B cell (primary cell): ENCODE measurements at regions not wholly inside any gene's neighbourhood (a gene's known extent, or its start where the extent isn't known, plus 50 kb on each side); places are given as distances from the start of the nearest gene placed in this dataset.
A peak's percentile ranks its signal among the peaks of the same experiment; 100 is the strongest.

Source experiments
- ATAC-seq: fragments of 200-7000 bp; cut with Tn5 transposase; one replicate; pipeline ENCODE4 v1.10.0; 2021; ENCODE audit warnings: low read depth, mild to moderate bottlenecking, moderate number of reproducible peaks, moderate library complexity
- CTCF ChIA-PET: fragments of 350-600 bp; sonication (Branson Sonifier 250); formaldehyde crosslinking; loops from one replicate; lab custom pipeline; 2021; ENCODE audit warnings: antibody characterized with exemption, inconsistent platforms; lab: Charles Lee
- POLR2A ChIA-PET: fragments of 350-600 bp; sonication (Branson Sonifier 250); formaldehyde crosslinking; loops from one replicate; lab custom pipeline; 2021; ENCODE audit warnings: antibody characterized with exemption; lab: Charles Lee
- DNase-seq: peaks from one replicate; pipeline ENCODE4 v3.0.0; 2013
- H2AFZ ChIP-seq: 2 replicates; pipeline ENCODE4 v1.6.1; 2012; ENCODE audit warnings: mild to moderate bottlenecking, low read depth, low read length; ENCODE audit not compliant: insufficient read depth, poor library complexity, severe bottlenecking
- H3K27ac ChIP-seq, 2 donors: 1 replicate in 1 of 2; 2 replicates in 1 of 2; pipeline ENCODE4 v1.5.1; 2012 to 2013; ENCODE audit warnings: low read length in 2 of 2, mild to moderate bottlenecking in 2 of 2, moderate library complexity in 1 of 2
- H3K27me3 ChIP-seq, 4 experiments: fragments of 200-600 bp in 1 of 4; sonication (generic) in 1 of 4; replicated peaks in 1 of 4; 1 replicate in 2 of 4; 2 replicates in 2 of 4; pipeline versions ENCODE4 v1.6.1 to v1.7.0; 2013 to 2016; ENCODE audit warnings: low read length in 3 of 4, mild to moderate bottlenecking in 2 of 4, mixed read lengths in 1 of 4, moderate library complexity in 1 of 4; ENCODE audit not compliant: insufficient read depth in 4 of 4, control insufficient read depth in 3 of 4; ENCODE audit errors: control extremely low read depth in 1 of 4
- H3K36me3 ChIP-seq, 2 experiments: replicated peaks in 1 of 2; 1 replicate in 1 of 2; 2 replicates in 1 of 2; pipeline versions ENCODE4 v1.6.1 to v1.7.1; 2013; ENCODE audit warnings: low read length in 1 of 2; ENCODE audit not compliant: insufficient read depth in 2 of 2, control insufficient read depth in 1 of 2; ENCODE audit errors: control extremely low read depth in 1 of 2, extremely low read depth in 1 of 2
- H3K4me1 ChIP-seq, 2 donors: fragments of 200-600 bp in 1 of 2; sonication (generic) in 1 of 2; 1 replicate in 1 of 2; 2 replicates in 1 of 2; pipeline versions ENCODE4 v1.5.1 to v1.6.1; 2013 to 2017; ENCODE audit warnings: low read length in 2 of 2; ENCODE audit not compliant: control insufficient read depth in 2 of 2, insufficient read depth in 2 of 2
- H3K4me2 ChIP-seq: replicated peaks from 2 replicates; pipeline ENCODE3; 2012; ENCODE audit warnings: mild to moderate bottlenecking, low read depth, low read length; ENCODE audit not compliant: poor library complexity, severe bottlenecking
- H3K4me3 ChIP-seq, 5 experiments: fragments of 200-600 bp in 1 of 5; sonication (generic) in 1 of 5; 1 replicate in 3 of 5; 2 replicates in 2 of 5; pipeline versions ENCODE4 v1.5.1 to v1.7.0; 2011 to 2016; ENCODE audit warnings: low read length in 4 of 5, mild to moderate bottlenecking in 4 of 5, low read depth in 2 of 5, control low read depth in 1 of 5, moderate library complexity in 1 of 5; ENCODE audit not compliant: insufficient read depth in 1 of 5; ENCODE audit errors: control extremely low read depth in 1 of 5, extremely low read depth in 1 of 5
- H3K79me2 ChIP-seq: fragments of 200-600 bp; sonication (generic); one replicate; pipeline ENCODE4 v1.6.0; 2016; ENCODE audit warnings: low read length; ENCODE audit not compliant: control insufficient read depth, insufficient read depth
- H3K9ac ChIP-seq: fragments of 200-600 bp; sonication (generic); 2 replicates; pipeline ENCODE4 v1.6.1; 2017; ENCODE audit warnings: mild to moderate bottlenecking, low read length, moderate library complexity
- H3K9me3 ChIP-seq, 3 donors: one replicate each; pipeline versions ENCODE4 v1.6.1 to v1.7.1; 2013; ENCODE audit warnings: low read length in 2 of 3; ENCODE audit not compliant: control insufficient read depth in 2 of 3, insufficient read depth in 1 of 3; ENCODE audit errors: control extremely low read depth in 1 of 3
- H4K20me1 ChIP-seq: 2 replicates; pipeline ENCODE4 v1.6.0; 2012; ENCODE audit warnings: mild to moderate bottlenecking, low read length; ENCODE audit not compliant: insufficient read depth, control insufficient read depth, poor library complexity, severe bottlenecking
- H3K27ac Mint-ChIP-seq: one replicate; pipeline ENCODE4 v1.8.0; 2021; ENCODE audit warnings: mixed read lengths
- H3K27me3 Mint-ChIP-seq: one replicate; pipeline ENCODE4 v1.8.0; 2021; ENCODE audit warnings: mixed read lengths
- H3K4me1 Mint-ChIP-seq: one replicate; pipeline ENCODE4 v1.8.0; 2021; ENCODE audit warnings: mixed read lengths
- H3K4me3 Mint-ChIP-seq: one replicate; pipeline ENCODE4 v1.8.0; 2021; ENCODE audit warnings: mixed read lengths
- H3K9me3 Mint-ChIP-seq: one replicate; pipeline ENCODE4 v1.8.0; 2022; ENCODE audit warnings: mixed read lengths; ENCODE audit not compliant: insufficient read depth
- EZH2 ChIP-seq: IDR thresholded peaks from 2 replicates; pipeline ENCODE4 v1.6.1; 2012; ENCODE audit warnings: borderline replicate concordance, low read depth, mild to moderate bottlenecking, moderate library complexity, low read length; ENCODE audit not compliant: insufficient read depth, poor library complexity, severe bottlenecking
- WGBS: methylation state at CpG from one replicate; pipeline ENCODE4 v1.1.5; 2013; ENCODE audit warnings: missing lambda C conversion rate; ENCODE audit not compliant: insufficient coverage; 5-methylcytosine and 5-hydroxymethylcytosine counted together
- intact Hi-C: fragments of 100-400 bp; cut with micrococcal nuclease; formaldehyde crosslinking; loops from one replicate; pipeline ENCODE4 v1.10.0; 2022
- TF ChIP-seq, protein P1 (sequence below): fragments of 200-600 bp; IDR thresholded peaks from one replicate; pipeline ENCODE4 v1.8.0; 2022; ENCODE audit warnings: antibody characterized with exemption, mild to moderate bottlenecking

DNA sequence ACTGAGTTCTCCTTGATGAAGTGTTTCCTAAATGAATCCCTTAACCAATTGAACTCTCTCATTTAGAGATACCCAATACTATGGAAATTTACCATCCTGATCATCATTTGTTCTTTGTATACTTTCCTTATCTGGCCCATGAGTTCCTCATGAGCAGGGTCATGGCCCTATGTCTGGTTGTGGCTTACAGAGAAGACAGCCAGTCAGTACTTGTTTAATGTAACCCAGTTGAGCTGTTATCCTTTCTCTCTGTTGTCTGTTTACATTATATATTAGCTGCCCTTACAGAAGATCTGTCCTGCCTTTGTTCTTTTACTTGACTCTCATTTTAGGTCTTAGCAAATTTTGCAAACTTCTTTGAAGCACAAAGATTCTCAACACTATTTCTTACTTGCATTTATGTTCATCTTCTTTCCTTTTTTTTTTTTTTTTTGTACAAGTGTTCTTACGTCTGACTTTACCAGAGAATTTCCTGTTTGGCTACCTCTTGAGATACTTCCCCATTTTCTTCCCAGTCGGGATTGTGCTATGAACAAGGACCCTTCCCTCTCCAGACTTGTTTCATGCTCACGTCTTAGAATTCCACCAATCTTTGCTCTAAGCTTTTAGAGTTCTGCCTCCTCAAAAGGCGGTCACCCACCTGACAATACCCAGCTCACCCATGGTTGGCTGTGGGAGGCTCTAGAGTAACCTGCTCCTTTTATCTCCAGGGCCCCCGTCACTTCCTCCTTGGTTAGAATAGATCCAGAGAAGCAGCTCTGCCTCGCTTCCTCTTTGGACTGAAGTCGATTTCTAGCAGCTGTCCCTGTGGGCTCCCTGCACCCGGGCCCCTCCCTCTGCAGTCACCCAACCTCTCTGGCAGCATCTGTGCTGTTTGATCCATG, 53.6 kb upstream of the RUNX1 start:
- WGBS: under 1% methylated on average over 7 of the region's 8 CpGs
- DNase-seq (peak; percentile 78), ATAC-seq (peak; percentile 98)
- Mint-ChIP-seq H3K27ac (no peak overlapping the region), H3K4me1 (no peaks in the 10 kb centered on the region), H3K27me3 (peaks cover 3% of the 10 kb centered on the region), H3K4me3 (no peak overlapping the region), H3K9me3 (no peaks in the 10 kb centered on the region)
- Histone ChIP-seq H3K27ac (peak overlapping the region in 1 of 2 donors; percentile 27), H3K4me2 (peak overlapping the region; percentile 47), H2AFZ (peak overlapping the region; percentile 10), H4K20me1 (no peaks in the 10 kb centered on the region), H3K36me3 (no peaks in the 10 kb centered on the region), H3K4me1 (peaks cover 14 to 19% of the 10 kb centered on the region in 2 donors), H3K27me3 (no peaks in the 10 kb centered on the region), H3K9me3 (no peaks in the 10 kb centered on the region), H3K79me2 (no peaks in the 10 kb centered on the region), H3K9ac (no peak overlapping the region), H3K4me3 (peak overlapping the region in 1 of 5 experiments; percentile 5)
- intact Hi-C loops: loop anchor here (2.0 kb wide), 2 partner anchors 52 to 212 kb away; no protein-coding TSS in a partner anchor
- TF ChIP-seq EZH2: no peak
- TF ChIP-seq, protein P1, sequence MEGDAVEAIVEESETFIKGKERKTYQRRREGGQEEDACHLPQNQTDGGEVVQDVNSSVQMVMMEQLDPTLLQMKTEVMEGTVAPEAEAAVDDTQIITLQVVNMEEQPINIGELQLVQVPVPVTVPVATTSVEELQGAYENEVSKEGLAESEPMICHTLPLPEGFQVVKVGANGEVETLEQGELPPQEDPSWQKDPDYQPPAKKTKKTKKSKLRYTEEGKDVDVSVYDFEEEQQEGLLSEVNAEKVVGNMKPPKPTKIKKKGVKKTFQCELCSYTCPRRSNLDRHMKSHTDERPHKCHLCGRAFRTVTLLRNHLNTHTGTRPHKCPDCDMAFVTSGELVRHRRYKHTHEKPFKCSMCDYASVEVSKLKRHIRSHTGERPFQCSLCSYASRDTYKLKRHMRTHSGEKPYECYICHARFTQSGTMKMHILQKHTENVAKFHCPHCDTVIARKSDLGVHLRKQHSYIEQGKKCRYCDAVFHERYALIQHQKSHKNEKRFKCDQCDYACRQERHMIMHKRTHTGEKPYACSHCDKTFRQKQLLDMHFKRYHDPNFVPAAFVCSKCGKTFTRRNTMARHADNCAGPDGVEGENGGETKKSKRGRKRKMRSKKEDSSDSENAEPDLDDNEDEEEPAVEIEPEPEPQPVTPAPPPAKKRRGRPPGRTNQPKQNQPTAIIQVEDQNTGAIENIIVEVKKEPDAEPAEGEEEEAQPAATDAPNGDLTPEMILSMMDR: no peak
- ChIA-PET POLR2A (no interaction called here), CTCF (interaction anchor here (0.6 to 0.7 kb wide), 4 partner anchors 9 to 925 kb away, joined by 3 to 4 read pairs (median 3); no protein-coding TSS in a partner anchor)

DNA sequence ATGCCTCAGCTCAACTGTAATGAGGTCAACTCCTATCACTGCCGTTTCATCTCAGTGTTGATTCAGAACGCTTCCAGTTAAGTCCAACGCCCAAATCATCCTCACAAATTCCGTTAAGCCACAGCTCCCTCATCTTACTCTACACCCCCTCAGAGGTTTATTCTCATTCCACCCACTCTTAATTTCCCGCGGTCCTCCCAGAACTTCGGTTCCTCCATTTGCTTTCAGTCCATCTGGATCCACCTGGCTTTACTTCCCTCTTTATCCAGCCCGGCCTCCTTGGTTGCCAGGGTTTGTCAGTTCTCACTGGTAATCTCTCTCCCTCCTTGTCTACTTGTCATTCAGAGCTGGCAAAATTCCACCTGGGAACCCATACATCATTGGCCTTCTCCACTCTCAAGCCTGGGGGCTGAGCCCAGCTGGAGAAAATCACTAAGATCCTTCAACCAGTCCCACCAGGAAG, 51.3 kb upstream of the RUNX1 start:
- no peaks in the 10 kb centered on the region for H4K20me1 ChIP-seq
- intact Hi-C loops: no loop called here
- H3K9ac ChIP-seq: no peak overlapping the region
- WGBS: 85% methylated on average over 8 of the region's 8 CpGs
- ChIA-PET CTCF (interaction anchor here (0.7 kb wide), 1 partner anchor 740 kb away, joined by 4 read pairs; no protein-coding TSS in a partner anchor), POLR2A (no interaction called here)
- no peak for DNase-seq
- no peak overlapping the region for H3K4me2 ChIP-seq
- TF ChIP-seq EZH2: no peak
- TF ChIP-seq, protein P1: no peak
- Mint-ChIP-seq H3K4me3 (no peak overlapping the region), H3K27me3 (peaks cover 6% of the 10 kb centered on the region), H3K4me1 (no peaks in the 10 kb centered on the region), H3K9me3 (no peaks in the 10 kb centered on the region), H3K27ac (no peak overlapping the region)
- ATAC-seq: no peak
- no peaks in the 10 kb centered on the region for H3K27me3 ChIP-seq
- no peak overlapping the region for H3K4me3 ChIP-seq
- no peak overlapping the region for H2AFZ ChIP-seq
- no peaks in the 10 kb centered on the region for H3K79me2 ChIP-seq
- H3K27ac ChIP-seq: no peak overlapping the region
- H3K9me3 ChIP-seq: no peaks in the 10 kb centered on the region
- no peaks in the 10 kb centered on the region for H3K36me3 ChIP-seq
- H3K4me1 ChIP-seq: peaks cover 14 to 19% of the 10 kb centered on the region in 2 donors
